Neural progenitor cell (in vitro differentiated cells): ENCODE measurements at regions not wholly inside any gene's neighbourhood (a gene's known extent, or its start where the extent isn't known, plus 50 kb on each side); places are given as distances from the start of the nearest gene placed in this dataset.

Experiments used
- EZH2phosphoT487 ChIP-seq: fragments of 200-600 bp; sonication (generic); IDR thresholded peaks from 2 replicates; pipeline ENCODE4 v1.6.1; 2017; ENCODE audit warnings: antibody characterized with exemption
- TF ChIP-seq, protein P1 (sequence below): fragments of 200-600 bp; sonication (generic); IDR thresholded peaks from 2 replicates; pipeline ENCODE4 v1.5.1; 2017; ENCODE audit warnings: antibody characterized with exemption, mild to moderate bottlenecking

DNA sequence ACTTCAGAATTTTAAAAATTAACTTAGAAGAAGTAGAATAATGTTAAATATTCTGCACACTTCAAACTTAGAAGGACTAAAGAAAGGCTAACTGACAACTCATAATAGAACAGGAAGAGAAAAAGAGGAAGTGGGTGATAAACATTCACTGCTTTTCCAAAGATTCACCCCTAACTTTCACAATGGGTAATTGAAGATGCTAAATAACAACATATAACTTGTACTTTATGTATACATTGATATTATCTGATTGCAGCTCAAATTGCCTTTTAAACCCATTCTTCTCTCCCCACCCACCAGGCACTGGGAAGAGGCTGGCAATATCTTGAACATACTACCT, 376.6 kb downstream of the EFNA5 start:
- TF ChIP-seq, protein P1, sequence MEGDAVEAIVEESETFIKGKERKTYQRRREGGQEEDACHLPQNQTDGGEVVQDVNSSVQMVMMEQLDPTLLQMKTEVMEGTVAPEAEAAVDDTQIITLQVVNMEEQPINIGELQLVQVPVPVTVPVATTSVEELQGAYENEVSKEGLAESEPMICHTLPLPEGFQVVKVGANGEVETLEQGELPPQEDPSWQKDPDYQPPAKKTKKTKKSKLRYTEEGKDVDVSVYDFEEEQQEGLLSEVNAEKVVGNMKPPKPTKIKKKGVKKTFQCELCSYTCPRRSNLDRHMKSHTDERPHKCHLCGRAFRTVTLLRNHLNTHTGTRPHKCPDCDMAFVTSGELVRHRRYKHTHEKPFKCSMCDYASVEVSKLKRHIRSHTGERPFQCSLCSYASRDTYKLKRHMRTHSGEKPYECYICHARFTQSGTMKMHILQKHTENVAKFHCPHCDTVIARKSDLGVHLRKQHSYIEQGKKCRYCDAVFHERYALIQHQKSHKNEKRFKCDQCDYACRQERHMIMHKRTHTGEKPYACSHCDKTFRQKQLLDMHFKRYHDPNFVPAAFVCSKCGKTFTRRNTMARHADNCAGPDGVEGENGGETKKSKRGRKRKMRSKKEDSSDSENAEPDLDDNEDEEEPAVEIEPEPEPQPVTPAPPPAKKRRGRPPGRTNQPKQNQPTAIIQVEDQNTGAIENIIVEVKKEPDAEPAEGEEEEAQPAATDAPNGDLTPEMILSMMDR, result no peak
- no peak for TF ChIP-seq EZH2phosphoT487
